HG03039 (cell line): ENCODE measurements at regions not wholly inside any gene's neighbourhood (a gene's known extent, or its start where the extent isn't known, plus 50 kb on each side); places are given as distances from the start of the nearest gene placed in this dataset.

Experiments used
- ATAC-seq: cut with Tn5 transposase; IDR thresholded peaks from one replicate; pipeline ENCODE4 v1.9.1; 2021; ENCODE audit warnings: mild to moderate bottlenecking, moderate library complexity; ENCODE audit not compliant: unreplicated experiment

DNA sequence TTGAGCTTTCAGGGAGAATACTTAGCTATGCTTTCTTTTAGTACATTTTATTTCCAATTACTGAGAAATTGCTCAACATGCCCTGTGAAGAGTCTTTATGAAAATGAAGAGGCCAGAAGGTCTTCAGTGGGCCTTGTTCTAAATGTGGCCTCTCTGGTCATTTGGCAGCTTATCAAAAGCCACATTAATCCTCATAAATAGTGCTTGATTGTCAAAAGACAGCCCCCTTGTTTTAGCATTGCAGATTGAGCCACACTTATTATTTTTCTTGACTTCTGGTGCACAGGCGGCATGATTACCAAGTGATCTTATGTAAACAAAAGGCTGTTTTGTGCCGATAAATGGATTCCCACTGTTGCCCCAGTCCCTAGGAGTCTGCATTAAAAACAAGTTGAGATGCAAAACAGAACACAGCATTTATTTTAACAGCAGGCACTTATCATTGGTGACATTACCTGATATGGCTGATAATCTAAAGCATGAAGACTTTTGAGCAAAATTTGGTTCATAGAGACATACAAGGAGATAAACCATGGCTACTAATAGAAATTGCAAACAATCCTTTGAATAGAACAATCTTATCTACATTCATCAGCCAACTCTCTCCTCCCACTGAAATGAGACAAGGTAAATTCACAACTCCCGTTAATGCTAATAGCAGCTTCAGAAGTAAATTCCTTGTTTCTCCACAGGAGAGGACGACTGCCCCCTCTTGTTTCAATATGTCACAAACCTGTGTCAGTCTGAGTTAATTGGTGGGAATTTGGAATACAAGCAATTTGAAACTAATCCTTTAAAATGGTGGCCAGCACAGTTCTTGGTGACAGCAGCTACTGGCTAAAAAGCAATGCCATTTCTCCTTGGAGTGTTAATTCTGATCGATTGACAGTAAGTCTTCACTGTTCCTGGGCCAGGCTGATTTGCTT is 194.3 kb downstream of the NSUN3 start:
- no peak for ATAC-seq

DNA sequence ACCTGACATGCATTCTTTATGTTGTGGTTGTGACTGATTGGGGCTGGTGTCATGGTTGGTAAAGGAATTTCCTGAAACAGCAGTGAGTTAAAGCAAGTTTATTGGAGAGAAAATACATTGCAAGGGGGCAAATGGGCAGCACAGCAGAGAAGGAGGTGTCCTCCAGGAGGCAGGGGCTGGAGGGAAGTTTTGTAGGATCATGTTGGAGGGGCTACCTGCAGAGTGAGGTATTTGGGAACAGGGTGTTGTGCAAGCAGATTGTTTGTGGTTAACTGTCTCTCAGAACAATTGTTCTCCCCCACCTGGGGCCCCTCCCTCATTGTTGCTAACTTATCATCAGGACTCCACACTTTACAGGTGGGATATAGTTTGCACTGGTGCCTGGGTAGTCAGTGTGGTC is 196.0 kb downstream of the NSUN3 start:
- no peak for ATAC-seq

DNA sequence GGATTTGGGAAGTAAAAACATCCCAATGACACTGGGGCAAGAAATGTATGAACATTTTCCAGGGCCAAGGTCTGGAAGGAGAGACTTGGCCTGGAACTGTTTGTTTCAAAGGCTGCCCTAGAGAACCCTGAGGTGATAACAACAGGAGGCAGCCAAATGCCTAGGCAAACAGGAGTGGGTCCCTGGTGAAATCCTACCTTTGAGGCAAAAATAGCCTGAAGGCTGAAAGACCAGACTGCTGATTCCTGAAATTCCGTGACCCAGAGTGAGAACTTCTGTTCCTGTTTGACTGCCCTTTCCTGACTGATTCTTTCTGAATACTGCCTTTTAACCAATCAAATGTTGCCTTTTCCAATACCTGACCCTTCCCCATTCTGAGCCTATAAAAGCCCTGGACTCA is 196.4 kb downstream of the NSUN3 start:
- ATAC-seq, result no peak

DNA sequence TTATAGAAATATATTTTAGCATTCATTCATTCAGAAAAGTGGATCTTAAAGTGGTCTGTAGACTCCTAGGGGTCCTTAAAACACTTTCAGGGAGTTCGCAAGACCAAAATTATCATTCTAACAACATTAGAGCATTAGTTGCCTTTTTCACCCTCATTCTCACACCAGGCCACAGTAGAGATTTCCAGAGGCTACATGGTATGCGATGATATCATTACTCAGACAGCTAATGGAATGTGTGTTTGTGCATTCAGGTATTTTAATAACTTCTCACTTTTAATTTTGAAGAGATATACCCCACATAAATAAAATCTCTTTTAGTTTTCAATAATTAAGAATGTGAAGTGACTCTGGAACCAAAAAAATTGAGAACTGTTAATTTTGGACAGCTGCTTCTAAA is 206.9 kb downstream of the NSUN3 start:
- ATAC-seq, result no peak

DNA sequence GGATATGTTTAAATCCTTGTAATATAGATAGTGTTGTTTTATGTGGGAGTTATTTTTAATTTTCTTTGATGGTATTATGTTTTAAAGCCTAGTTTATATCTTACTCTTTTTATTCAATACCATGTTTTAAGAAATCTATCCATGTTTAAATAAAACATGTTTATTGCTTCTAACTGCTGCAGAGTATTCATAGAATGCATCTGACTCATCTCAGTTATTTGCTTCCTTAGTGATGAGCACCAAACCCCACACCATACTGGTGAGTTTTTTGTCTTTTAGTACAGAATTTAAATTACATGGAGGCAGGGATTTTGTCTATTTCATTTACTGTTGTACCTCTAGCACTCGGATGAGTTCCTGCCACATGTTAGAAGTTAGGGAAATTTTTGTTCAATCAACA is 209.2 kb downstream of the NSUN3 start:
- no peak for ATAC-seq

DNA sequence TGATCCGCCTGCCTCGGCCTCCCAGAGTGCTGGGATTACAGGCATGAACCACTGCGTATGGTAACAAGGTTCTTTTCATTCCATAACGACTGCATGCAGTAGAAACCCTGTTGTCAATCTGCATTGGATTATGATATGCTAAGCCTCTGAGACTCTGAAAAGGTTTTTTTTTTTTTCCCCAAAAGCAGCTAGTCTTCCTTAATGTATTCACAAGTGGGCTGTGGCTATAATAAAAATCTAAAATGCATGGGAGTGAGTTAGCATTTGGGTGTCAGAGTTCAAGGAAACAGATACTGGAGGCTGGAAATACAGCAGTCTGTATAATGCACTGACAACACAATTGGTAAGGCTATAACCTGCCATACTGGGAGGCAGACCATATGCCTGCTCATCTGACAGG is 218.1 kb downstream of the NSUN3 start:
- no peak for ATAC-seq

DNA sequence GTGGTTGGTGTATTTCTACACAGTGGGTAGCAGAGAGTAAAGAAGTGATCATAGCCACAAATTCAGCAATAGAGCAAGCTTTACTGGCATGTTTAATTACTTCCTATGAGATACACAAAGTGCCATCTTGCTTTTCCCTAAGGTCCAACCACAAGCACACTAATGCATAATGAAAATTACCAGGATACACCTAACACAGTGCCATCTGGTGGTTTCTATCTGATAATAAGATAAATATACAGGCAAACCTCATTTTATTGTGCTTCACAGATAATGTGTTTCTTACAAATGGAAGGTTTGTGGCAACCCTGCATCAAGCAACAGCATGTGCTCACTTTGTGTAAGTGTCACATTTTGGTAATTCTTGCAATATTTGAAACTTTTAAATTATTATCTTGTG is 223.0 kb downstream of the NSUN3 start:
- ATAC-seq, result no peak

DNA sequence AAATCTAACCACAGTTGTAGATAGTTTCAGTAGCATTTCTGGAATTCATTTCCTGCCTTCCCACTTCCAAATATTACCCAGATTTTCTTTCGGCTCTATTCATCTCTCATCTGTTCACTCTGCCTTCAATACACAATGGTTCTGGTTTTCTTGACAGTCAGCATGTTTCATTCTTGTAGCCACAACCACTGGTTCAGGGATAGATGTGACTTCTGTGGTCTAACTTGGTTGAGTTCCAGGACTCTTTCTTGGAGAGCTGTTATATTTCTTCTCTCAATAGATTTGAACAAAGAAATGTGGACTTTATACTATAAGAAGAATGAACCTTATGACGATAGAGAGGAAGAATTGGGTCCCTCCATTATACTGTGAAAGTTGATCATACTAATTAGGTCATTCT is 228.8 kb downstream of the NSUN3 start:
- ATAC-seq, result no peak

DNA sequence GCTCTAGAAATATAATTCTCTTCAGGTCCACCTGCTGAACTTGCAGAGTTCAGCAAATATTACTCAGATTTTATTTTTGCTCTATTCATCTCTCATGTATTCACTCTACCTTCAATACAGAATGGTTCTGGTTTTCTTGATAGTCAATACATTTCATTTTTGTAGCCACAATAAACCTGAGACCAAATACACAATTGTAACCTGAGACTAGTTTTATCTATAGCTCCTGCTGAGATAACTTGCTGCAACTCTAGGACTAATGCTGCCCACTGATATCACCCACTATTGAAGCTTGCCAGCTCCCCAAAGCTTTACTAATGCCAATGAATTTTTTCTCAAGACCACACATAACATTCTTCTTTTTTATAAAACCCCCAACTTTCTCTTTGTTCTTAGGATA is 229.3 kb downstream of the NSUN3 start:
- no peak for ATAC-seq

DNA sequence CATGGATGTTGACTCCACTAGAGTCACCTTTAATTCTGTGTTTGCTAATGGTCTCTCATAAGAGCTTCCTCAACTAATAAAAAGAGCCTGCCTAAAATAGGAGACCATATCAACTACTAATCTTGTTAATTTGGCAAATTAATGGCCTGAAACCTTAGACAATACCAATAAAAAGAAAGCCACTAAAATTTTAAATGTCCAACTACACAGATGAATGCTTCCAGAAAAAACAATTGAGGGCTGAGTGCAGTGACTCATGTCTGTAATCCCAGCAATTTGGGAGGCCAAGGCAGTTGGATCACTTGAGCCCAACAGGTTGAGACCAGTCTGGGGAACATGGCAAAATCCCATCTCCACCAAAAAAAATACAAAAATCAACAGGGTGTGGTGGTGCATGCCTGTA is 230.9 kb downstream of the NSUN3 start:
- ATAC-seq, result no peak

DNA sequence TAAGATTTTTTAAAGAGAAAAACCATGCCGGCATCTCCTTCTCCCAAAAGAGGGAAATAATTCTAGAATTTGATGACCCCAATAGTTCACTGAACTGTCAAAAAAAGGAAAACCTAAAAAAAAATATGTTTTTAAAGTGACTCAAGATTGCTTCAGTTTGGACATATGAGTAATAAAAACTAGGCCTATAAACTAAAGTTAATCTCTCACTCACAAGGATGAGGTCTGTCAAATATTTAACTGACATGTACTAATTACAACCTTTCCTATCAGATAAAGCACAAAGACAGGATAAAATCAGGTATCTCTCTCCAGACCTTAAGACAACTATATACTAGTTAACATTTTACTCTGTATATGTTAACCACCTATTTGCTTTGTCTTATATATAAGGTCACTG is 231.9 kb downstream of the NSUN3 start:
- no peak for ATAC-seq

DNA sequence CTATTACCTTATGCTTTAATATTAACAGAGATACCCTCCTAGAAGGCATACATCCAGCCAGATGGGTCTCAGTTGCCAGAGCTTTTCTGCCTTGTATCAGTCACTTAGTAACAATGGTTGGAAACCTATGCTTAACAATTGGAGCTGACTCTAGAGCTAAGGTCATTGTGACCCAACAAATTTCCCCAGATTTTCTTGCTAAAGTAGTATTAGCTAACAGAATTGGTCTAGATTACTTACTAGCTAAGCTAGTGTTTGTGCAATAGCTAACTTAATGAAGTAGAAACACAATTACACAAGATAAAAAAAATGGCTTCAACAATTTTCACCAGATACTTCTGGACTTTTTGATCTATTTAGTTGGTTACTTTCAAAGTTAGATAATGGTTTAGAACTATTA is 236.9 kb downstream of the NSUN3 start:
- no peak for ATAC-seq

DNA sequence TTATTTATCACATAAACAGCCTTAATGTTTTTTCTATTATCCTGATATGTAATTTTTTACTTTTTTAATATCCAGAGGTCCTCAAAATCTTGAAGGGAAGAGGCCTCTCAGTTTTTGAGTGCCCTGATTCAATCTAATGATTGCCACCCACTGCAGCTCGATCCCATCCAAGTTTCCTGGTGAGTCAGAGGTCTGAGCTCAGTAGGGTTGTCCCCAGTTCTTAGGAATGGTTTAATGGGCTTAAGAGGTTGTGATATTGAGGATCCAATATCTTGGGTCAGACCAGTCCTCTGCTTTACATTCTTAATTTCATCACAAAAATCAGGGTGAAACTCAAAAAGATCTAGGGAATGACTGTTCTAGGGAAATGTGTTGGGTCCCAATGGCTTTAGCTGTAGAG is 238.5 kb downstream of the NSUN3 start:
- no peak for ATAC-seq

DNA sequence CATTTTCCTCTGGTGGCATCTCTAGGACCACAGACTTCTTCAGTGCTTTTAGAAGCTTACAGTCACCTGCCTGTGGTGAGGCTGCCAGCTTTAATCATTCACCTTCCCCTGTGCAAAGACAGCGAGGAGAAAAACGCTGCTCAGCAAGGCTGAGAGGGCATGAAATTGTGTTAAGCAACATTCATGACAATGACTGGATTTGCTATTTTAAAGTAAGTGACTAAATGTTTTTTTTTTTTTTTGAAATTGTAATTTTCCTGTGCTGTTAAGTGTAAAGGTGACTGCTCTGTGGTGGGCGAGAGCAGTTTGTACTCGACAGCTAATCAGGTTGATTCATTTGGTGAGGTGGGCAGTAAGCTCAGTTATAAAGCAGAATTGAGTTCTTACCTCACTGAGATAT is 240.4 kb downstream of the NSUN3 start:
- ATAC-seq, result no peak

DNA sequence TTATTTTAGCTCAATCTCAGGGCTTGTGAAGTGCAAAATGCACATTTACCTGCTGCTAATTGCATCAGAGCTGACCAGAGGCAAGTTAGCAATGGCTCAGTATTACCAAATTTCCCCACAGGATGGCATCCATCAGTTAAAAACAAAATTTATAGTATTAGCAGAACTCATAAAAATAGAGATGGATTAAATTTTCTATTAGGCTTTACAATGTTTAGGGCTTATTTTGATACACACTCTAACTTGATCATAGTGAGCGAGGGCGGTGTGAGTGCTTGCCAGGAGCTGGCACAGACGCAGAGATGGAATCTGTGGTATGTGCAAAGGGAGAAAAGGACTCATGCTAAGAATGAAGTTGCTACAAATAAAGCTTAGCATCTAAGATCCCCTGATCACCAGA is 241.0 kb downstream of the NSUN3 start:
- no peak for ATAC-seq

DNA sequence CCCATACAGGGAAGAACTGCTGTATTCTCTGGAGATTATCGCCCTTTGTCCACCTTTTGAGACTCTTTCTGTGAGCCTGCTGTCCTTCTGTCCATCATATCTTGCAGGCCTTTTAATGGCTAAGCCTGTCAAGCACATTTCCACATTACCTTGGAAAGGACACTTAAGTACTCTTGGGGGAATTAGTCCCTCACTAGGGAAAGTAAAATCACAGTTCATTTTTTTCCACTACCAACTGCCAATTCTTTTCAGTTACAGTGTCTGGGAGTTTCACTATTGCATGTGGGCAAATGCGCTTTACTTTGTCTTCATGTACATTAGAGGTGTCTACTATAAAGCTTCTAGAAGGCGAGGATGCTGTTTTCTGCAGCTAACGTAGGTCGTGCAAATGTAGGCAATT is 242.1 kb downstream of the NSUN3 start:
- no peak for ATAC-seq

DNA sequence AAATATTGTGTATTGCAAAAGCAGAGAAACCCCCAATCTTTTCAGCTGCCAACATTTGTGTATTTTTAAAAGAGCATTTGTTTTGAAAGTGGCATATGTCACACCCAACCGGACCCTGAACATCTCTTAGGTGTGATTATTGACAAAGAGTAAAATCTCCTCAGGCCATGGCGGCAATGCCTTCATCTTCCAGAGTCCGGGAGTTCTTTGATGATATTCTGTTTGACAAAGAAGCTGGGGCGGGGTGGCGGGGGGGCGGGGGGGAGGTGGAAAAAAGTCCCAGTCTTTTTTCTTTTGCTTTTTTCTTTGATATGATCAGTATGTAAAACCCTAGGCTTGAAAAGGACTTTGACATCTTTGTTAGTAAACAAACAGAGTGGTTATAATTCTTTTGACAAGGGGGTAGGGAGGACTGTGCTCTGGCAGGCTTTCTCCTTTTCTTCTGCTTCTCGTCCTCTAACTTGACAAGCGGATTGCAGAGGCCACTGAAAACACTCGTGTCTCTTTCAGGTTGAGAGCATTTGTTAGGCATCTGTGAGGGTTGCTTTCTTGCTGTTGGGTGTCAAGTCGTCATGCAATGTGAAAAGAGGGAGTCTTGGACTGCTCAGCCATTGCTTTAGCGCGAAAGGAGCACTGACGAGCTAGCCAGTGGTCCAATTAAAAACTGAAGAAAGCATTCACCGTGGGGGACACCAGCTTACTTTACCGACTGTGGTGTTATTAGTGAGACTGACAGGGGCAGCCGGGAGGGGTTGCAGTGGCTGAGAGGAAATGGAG is 243.2 kb downstream of the NSUN3 start:
- no peak for ATAC-seq

DNA sequence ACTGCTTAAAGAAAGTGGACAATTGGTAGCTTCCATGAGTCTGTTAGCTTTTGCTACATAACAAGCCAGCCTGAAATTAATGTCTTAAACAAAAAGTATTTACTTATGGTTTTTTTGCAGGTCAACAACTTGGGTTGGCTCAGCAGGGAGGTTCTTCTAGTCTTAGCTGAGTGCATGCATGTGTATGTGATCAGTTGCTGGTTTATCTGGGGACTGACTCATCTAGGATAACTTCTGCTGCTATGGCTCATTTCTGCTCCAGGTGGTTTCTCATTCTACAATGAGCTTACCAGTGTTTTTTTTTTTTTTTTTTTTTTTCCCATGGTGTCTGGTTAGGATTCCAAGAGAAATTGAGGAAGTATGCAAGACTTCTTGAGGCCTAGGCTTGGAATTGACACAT is 244.7 kb downstream of the NSUN3 start:
- ATAC-seq, result no peak

DNA sequence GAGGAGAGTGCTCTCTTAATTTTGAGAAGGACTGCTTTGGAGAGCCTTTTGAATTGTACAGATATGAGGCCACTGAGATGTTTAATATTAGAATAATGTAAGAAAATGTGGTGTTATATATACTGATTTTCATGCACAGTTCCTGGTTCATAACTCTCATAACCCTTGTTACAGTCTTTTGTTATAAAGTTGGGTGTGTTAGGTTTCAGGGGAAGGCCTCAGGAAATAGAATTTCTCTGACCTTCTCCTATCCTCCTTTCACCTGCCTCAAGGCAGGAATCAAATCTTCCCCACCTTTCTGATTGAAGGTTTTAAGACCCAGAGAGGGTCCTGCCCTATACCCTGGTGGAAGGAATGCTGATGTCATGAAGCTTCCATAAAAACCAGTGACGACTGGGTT is 245.9 kb downstream of the NSUN3 start:
- ATAC-seq, result no peak

DNA sequence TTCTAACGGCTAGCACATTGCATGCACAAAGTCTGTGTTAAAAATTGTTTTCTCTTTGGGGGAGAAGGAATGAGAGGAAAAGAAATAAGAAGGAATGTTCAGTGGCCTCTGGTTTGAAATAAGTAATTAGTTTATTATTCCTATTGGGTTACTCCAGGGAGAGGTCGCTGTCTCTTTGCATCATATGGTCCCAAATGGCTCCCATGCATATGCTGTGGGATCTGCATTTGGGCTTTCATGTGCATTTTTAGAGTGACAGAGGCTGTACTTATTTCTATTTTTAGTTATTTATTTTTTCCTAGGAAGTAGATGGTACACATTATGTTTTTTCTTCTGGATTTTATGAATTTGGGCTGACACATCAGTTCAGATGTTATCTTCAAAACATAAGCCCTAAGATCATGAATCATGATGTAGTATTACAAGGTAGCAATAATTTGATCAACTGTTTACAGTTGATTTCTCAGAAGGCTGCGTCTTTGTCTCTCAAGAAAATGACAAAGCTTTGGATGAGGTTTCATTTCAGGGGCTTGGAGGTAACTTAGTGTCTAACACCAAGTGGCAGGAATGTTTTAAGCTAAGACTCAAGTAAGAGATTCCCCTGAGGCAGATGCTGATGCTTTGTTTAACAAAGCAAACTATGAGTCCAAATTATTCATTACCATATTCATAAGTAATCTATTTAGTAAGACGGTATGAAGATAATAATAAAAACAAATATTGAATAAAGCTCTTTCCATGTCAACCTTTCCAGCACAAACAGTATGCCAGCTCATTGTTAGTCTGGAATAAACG is 247.7 kb downstream of the NSUN3 start:
- ATAC-seq, result no peak

DNA sequence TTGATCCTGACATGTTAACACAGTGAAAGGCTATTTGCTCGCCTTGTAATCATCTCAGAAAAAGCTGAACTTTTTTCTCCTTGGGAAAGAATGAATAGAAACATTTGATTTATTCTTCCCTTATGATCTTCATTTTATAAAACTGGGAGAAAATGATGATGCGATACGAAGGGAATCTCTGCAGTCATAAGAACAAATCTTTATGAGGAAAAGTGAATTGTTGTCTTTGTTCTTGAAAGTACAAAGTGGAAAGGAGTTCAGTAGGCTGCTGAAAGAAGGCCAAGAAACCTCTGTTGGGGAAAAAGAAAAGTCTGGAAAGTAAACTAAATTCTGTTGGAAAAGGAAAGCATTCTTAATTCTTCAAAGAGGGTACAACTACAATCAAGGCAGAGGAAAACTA is 248.8 kb downstream of the NSUN3 start:
- ATAC-seq, result no peak
